NCI-H2196 treated with DMSO at 0.1 percent for 48 hours (cell line): ENCODE measurements at regions not wholly inside any gene's neighbourhood (a gene's known extent, or its start where the extent isn't known, plus 50 kb on each side); places are given as distances from the start of the nearest gene placed in this dataset.
A peak's percentile ranks its signal among the peaks of the same experiment; 100 is the strongest.

Experiments used
- DNase-seq: peaks from one replicate; lab custom pipeline; 2025; ENCODE audit not compliant: unreplicated experiment; lab: John Stamatoyannopoulos, UW

DNA sequence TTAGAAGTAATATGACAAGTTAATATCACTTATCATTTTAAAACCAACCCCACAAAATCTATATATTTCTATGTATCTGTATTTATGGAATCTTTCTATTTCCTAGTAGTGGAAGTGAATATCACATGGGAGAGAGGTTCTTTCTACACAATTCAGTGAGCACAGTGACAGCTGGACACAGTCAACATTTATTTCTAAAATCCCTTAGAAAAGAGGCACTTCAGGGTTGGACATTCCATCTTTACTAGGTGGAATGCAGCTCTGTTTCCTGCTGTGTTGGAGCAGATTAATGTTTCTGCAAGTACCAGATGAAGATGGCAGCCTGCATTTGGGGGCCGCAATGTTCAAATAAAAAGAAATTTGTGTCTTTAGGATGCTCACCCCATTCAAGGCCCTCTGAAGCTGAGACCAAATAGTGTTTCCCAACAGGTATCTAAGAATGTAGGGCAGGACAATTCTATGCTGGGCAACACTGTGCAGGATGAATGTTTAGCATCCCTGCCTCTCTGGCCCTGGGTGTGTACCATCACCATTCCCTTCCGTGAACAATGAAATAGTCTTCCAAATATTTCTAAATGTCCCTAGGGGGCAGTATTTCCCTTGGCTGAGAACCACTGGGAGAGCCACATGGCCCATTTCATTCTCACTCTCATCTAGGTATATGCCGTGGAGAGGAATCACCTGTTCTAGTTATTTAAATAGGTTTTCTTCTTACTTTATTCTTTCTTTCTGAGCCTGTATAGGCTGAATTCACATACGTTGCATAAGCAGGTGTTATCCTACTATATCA lies 394.8 kb downstream of the PRDM2 start:
- peak; percentile 45 for DNase-seq

DNA sequence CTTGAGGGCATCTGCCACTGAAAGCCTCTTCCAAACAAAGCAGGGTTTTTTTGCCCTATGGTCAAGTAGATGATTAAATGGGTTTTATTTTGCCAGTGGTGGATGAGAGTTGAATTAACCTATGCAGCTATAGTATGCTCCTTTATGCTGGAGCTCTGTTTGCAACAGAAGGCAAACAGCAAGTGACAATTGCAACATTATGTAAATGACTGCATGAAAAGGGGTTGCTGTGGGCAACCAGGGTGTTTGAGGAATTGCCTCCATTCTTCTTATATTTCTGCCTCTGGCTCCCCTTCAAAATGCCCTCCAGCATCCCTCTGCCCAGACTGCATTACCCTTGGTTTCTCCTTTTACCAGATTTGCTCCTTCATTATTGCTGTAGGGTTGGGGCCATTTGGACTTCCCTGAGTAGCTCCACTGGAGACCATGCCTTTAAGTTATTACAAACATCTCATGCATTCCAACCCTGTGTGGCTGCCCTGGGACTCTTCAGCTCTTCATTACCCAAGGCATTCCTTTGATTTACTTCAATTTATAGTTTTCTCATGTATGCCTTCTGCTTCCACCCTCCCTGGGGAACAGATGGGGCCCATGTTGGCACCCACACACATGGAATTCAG lies 398.4 kb downstream of the PRDM2 start:
- no peak for DNase-seq

DNA sequence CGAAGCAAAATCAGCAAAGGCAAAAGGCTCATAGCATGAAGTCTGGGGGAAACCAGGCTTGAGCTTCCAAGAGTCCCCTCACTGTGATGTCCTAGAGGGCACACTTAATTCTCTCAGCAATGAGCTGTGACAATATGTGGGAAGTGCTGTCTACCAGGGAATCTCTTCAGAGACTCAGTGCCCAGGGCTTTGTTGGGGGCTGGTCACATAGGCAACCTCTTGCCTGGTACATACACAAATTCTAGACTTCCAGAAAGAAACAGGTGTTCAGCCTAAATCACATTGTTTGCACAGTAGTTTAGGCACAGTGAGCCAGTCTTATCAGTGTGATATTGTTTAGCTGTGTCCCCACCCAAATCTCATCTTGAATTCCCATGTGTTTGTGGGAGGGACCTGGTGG lies 400.5 kb downstream of the PRDM2 start:
- no peak for DNase-seq

DNA sequence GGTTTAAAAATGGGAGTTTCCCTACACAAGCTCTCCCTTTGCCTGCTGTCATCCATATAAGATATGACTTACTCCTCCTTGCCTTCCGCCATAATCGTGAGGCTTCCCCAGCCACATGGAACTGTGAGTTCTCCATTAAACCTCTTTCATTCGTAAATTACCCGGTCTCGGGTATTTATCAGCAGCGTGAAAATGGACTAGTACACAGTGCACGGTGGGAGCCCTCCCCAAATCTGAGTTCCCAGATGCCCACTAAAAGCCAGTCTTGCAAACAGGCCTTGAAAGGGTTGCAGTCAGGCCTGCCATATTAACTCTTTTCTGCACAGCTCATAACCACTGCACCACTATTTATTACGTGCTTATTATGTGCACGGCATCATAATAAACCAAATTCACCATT lies 400.9 kb downstream of the PRDM2 start:
- DNase-seq: no peak

DNA sequence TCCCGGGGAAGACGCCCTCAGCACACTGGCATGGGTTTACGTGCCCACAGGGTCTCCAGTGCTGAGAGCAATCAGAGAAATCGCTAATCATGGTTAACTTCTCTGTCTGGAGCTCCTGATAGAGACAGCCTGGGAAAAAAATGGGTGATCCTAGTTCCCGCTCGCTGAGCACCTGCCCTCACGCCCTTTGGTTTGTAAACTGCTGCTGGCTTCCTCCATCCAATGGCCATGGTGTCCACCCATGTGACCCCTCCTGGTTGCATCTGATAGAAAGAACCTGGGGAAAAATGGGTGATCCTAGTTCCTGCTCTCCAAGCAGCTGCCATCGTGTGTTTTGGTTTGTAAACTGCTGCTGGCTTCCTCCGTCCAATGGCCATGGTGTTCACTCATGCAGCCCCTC lies 402.2 kb downstream of the PRDM2 start:
- DNase-seq: no peak

DNA sequence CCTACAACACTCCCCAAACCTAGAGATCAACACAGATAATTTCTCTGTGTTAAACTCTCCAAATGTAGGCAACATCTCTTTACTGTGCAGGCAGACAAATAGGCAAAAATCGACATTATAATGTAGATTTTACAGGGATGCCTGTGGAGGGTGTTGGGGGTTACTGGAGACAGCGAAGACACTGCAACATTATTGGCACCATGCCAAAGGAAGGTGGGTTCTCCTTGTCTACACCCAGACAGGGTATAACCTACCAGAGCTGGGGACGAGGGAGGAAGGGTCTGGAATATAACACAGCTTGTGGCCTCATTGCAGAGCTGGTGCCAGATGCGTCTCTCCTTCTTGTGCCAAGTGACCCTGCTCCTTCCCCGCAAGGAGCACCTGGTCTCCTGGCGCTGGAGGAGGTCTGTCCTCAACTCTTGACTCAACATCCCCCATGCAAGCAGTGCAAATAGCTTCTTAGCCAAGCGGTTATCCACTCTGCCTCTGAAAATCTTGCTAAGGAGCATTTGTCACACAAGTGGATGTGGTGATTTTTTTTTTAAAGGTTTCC lies 404.0 kb downstream of the PRDM2 start:
- no peak for DNase-seq

DNA sequence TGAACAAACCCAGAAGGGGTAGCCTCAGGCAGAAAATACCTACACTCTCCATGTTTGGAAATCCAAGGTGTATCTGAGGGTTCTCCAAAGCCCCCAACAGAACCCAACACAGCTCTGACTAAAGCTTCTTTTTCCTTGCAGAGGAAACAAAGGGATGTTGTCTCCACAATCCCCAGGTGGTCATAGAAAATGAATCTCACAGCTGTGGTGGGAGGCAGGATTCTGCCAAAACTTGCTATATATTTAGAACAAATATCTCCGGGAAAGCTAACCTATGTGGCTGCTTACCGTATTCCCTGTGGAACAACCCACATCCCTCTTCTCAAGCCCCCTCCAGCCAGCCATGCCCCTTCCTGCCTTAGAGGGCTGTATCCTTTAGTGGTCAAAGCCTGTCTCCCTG lies 406.1 kb downstream of the PRDM2 start:
- no peak for DNase-seq

DNA sequence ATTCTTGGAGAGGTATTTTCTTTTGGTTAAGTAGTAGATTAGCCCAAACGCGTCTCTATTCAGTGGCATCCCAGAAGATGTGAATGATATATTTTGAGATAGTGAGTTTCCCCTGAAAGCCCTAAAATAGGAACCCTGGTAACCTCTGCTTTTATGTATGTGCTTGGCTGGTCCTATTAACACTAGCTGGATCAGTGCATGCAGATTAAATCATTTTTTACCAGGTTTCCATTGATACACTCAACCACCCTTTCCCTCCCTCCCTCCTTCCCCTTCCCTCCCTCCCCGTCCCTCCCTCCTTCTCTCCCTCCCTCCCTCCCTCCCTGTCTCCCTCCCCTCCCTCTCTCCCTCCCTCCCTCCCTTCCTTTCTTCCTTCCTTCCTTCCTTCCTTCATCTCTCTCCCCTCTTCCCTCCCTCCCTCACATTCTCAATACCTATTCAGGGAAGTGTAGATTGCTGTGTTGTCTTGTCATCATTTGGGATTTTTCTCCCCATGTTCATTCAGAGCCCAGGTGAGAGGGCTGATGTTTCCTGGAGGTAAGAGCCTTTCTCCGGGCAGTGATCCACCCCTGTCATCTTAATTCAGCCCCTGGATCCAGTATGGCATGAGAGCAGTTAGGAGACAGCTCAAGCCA lies 406.8 kb downstream of the PRDM2 start:
- no peak for DNase-seq

DNA sequence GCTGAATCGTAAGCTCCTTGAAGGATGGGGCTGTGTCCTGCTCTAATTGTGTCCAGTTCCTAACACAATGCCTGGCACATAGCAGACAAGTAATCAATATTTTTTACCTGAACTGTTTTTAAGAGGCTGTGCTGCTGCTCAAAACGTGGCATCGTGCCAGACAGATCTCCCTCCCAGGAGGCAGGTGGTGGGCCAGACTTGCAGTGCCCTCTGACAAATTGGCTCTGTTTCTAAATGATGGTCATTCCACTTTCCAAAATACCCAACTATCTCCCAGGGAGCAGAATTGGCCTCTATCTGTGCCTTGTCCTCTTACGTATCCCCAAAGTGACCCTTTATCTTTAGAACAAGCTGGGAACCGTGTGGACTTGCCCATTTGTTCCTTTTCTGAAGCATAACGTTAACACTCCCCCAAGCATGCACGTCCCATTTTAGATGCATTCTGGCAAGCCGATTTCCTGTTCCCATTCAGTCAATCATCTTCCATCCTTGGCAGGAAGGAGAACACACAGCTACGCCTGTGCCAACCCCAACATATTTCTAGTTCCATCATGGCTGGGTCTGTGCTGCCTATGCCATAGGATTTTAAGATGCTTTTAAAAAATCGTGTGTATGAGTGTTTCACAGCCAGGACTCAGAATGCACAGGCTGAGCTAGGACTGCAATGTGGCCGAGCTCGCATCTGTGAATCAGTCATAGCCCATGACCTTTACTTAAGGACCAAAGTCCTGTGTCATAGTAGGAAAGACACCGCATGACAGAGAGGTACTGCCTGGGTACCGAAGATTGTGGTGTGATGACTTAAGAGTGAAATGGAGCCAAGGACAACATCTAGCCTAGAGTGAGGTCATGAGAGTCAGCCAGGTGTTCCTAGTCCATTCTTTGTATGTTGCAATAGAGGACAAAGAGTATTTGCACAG lies 408.6 kb downstream of the PRDM2 start:
- peak; percentile 89 for DNase-seq

DNA sequence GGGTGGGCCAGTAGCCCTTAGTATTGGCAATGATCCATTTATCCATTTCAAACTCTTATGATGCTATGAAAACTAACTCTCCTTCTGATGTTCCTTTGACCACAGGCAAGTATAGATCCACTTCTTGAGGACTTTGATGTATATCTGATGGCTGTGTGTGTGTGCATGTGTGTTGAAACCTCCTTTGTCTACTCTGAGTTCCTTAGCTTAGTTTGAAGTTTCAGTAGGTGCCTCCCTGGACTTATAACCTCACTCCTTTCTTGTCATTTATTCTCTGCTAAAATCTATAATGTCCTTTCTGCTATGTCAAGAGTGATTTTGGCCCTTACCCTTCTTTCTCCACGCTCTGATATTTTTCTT lies 409.3 kb downstream of the PRDM2 start:
- no peak for DNase-seq

DNA sequence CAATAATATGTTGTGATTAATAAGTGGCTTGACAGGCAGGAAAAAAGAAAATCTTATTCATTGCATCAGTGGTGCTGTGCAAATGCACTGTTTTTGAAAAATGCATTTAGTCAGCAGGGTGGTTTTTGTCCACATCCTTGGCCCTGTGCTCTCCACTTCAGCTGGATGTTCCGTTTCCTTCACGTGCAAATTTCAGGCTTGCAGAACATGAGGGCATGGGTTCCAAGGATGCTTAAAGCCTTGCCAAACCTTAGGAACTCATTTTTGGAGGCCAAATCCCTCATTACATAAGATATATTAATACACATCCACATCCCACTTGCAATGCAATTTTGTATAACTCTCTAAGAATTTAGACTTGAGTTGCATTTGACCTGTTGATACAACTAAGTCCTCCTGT lies 410.1 kb downstream of the PRDM2 start:
- no peak for DNase-seq

DNA sequence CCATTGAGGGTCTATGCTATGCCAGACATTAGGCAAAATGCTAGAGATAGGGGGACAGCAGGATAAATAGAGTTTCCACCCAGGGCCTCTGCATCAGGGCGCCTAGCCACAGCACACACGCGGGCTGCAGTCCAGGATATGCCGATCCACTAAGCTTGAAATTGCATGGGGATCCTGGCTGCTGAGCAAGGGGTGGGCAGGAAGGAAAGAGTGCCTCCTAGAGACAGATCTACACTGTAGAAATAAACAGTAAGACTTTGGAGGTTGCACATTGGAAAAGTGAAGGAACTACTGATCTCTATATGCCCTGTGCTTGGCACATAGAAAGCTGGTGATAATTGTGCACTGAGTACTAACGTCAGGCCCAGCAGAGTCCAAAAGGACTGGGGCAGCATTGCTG lies 411.1 kb downstream of the PRDM2 start:
- no peak for DNase-seq

DNA sequence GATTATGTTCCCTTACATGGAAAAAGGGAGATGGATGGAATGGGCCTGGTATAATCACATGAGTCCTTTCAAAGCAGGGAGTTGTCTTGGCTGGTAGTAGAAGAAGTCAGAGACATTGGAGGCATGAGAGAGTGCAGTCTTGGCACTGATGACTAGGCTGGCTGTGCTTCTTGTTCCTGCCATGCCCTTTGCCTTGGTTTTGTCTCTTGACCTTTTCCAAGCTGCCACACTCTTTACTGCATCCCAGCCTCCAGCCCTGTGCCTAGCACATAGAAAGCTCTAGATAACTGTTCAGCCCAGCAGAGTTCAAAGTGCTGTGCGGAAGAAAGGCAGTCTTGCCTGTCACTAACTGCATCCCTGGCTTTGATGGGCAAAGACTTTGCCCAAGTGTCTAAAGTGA lies 412.6 kb downstream of the PRDM2 start:
- DNase-seq: no peak

DNA sequence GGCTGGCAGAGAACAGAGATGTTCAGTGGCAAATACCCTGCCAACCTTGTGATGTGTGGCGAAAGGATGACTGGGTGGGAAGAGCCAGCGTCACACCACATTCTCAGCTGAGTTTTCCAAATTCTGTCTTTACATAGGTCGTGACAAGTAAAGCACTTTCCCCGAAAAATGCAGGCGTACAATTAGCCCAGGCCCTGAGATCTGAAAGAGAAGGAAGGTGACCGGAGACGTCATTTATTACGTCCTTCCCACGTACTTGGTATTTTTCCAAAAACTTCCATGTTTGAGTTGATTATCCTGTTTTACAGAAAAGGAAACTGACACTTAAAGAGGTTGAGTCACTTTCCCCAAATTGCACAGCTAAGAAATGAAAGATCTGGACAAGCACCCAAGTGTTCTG lies 413.3 kb downstream of the PRDM2 start:
- no peak for DNase-seq

DNA sequence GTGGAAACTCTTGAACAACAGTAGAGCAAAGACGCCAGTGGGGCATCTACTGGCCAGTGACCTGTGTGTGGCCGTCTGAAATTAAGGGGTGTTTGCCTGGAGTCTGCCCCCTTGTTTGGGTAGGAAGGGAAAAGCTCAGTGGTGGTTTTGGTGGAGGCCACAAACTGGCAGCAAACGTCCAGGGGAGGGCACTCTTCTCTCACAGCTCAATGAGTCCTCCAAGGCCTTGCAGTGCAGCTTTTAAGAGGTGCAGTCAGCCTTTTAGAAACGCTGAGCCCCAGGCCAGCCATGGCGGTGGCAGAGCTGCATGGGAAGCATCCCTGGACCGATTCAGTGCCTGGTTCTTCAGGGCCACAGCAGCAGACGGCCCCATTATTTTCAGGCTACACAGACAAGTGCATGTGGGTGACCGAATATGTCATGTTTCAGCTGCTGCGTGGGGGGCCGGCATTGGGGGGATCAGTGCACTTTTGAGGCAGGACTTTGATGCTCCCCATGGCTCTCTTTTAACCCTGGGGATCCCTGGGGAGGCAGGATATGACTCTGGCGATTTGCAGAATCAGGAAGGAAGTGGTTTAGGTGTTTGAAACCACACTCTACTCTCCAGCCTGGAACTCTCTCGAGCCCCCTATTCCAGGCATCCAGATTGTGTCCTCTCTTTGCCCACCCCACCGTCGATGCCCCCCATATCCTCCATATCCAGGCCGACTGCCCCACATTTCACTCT lies 414.0 kb downstream of the PRDM2 start:
- peak; percentile 21 for DNase-seq

DNA sequence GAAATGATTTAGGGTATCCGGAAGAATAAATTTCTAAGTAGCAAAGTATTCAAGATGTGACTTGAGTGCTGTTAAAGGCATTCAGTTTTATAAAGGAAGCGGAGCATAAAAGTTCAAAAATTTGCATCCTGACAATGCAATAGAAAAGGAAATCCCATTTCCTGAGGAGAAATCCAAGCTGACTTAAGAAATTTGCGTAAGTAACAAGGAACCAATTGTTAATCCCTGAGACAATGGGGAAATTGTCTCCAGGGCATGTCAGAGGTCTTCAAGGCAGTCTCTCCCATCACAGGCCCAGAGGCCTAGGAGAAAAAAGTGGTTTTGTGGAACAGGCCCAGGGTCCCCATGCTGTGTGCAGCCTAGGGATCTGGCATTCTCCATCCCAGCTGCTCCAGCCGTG lies 416.0 kb downstream of the PRDM2 start:
- DNase-seq: no peak

DNA sequence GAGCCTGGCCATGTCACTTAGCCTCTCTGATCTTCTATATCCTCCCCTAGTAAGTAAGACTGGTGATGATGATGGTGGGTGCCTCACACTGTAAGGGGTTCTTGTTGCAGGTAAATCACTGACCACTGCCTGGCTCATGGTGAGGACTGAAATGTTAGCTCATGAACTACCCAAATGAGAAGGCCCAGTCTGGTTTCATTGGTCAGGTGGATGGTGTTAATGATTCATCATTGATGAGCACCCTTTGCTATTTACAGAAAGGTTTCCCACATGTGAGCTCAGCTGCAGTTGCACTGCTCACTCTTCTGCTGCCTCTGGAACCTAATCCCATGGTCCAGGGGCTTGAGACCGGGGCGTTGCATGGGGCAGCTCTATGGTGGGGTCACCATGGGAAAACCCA lies 417.7 kb downstream of the PRDM2 start:
- no peak for DNase-seq

DNA sequence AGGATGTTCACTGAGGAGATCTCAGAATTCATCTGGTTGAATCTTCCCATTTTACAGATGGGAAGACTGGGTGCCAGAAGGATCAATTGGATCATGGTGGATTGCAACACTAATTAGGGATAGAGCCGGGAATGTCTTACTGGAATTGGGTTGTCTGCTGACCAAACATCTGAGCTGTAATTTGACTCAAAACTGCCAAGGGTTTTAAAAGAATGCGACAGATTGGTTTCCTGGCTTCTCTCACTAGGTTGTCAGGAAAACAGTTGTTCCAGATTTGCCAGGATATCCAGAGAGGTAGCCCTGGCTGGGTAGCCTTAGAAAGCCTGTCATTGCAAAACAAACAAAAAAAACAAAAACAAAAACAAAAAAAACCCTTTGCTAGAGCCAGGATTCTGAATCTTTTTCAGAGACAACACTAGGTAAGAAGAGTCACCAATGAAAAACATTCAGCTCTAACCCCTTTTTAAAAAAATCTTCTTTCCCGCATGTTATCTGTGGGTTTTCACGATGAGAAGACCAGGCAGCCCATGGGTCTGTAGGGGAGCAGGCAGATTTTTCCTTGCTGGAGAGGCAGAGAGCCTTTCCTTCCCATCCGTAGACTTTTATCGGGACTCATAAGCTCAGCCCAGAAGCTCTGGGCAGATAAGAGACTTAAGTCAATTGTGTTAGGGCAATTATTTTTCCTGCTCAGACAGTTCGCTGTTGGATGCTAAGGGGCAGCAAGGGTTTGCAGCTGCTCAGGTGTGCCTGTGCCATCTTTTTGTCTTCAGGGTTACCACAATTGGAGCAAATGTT lies 418.9 kb downstream of the PRDM2 start:
- no peak for DNase-seq

DNA sequence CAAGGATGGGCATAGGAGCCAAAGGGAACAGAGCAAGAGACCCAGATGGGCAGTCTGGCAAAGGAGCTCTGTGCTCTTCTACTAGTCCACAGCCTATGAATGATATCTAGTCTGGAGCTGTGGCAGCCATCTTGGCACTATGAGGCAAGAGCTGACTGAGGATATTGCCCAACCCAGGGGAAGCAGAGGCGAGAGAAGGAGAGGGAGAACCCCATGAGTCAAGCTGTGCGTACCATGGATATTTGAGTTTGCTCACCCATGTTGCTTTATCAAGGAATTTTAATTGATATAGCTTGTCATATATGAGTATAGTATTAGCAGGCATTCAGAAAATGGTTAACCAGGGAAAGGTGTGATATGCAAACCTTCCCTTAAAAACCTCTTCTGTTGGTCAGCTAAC lies 420.9 kb downstream of the PRDM2 start:
- no peak for DNase-seq

DNA sequence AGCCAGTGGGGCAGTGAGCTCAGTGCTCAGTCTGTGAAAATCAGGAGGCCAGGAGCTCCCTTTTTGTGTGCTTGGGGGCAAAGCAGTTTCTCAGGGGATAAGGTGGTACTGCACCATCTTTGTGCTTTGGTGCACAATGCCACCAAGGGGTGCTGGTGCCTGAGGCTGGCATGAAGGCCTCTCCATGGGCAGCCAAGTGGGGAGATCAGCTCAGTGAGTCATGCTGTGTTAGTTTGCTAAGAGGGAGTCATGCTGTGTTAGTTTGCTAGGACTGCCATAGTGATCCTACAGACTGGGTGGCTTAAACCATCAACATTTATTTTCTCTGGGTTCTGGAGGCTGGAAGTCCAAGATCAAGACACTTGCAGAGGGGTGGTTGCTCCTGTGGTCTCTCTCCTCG lies 428.1 kb downstream of the PRDM2 start:
- no peak for DNase-seq
